ENCODE measurements at regions not wholly inside any gene's neighbourhood (a gene's known extent, or its start where the extent isn't known, plus 50 kb on each side); places are given as distances from the start of the nearest gene placed in this dataset.

- Histone ChIP-seq H3K9me3 (replicated peaks in 1 of 2; ENCODE audit: control insufficient read depth in 1 of 2, insufficient read depth in 1 of 2, low read length in 2 of 2) (no peaks in the 10 kb centered on the region), H3K4me3 (replicated peaks in 1 of 3; ENCODE audit: low read depth in 2 of 3, low read length in 3 of 3) (peak overlapping the region in 1 of 3 experiments; percentile 55), H3K4me1 (ENCODE audit: control insufficient read depth in 1 of 2, insufficient read depth in 2 of 2, low read length in 2 of 2) (peaks cover 46 to 52% of the 10 kb centered on the region in 2 donors), H3K79me2 (ENCODE audit: insufficient read depth, low read length) (no peaks in the 10 kb centered on the region), H3K36me3 (replicated peaks in 1 of 2; ENCODE audit: control insufficient read depth in 1 of 2, insufficient read depth in 2 of 2, low read length in 2 of 2) (no peaks in the 10 kb centered on the region), H2AFZ (ENCODE audit: insufficient read depth, low read depth, low read length, poor library complexity, severe bottlenecking) (no peak overlapping the region), H3K27me3 (ENCODE audit: control insufficient read depth in 2 of 2, insufficient read depth in 2 of 2, low read length in 2 of 2) (no peaks in the 10 kb centered on the region), H3K9ac (ENCODE audit: insufficient read depth, low read length, poor library complexity, severe bottlenecking) (no peak overlapping the region), H4K20me1 (ENCODE audit: insufficient read depth, low read length) (no peaks in the 10 kb centered on the region), H3K4me2 (replicated peaks; ENCODE audit: extremely low read depth, low read length, poor library complexity, severe bottlenecking) (peak overlapping the region; percentile 52), H3K27ac (ENCODE audit: low read depth in 1 of 2, low read length in 2 of 2) (peak overlapping the region in 1 of 2 donors; percentile 79)
- intact Hi-C loops (cut with micrococcal nuclease): no loop called here
- H3K27me3 Mint-ChIP-seq (ENCODE audit: low read depth in 3 of 3): peaks cover 0 to 2% (median 2%) of the 10 kb centered on the region in 3 donors
- TF ChIP-seq CTCF (IDR thresholded peaks at IDR 0.05): no peak
- H3K36me3 Mint-ChIP-seq: no peaks in the 10 kb centered on the region
- peak overlapping the region in 1 of 2 donors; percentile 77 for H3K4me3 Mint-ChIP-seq
- 0% methylated on average over 1 of the region's 5 CpGs for WGBS (ENCODE audit: insufficient coverage)
- peak in 2 of 3 donors; percentile 40 to 50 for DNase-seq
- peak overlapping the region; percentile 60 to 88 (median 82) for H3K27ac Mint-ChIP-seq
- H3K4me1 Mint-ChIP-seq: peaks cover 56% of the 10 kb centered on the region
- peaks cover 0 to 1% (median 0%) of the 10 kb centered on the region in 7 donors for H3K9me3 Mint-ChIP-seq
Observed at GRCh38 chr5:148768806-148769415, 57.5 kb upstream of the ADRB2 start.

- no peaks in the 10 kb centered on the region for H3K79me2 ChIP-seq (ENCODE audit: insufficient read depth, low read length)
- H3K27me3 Mint-ChIP-seq (ENCODE audit: low read depth in 3 of 3): peaks cover 0 to 2% (median 2%) of the 10 kb centered on the region in 3 donors
- intact Hi-C loops (cut with micrococcal nuclease): no loop called here
- no peak overlapping the region for H3K4me2 ChIP-seq (replicated peaks; ENCODE audit: extremely low read depth, low read length, poor library complexity, severe bottlenecking)
- no peaks in the 10 kb centered on the region for H3K9me3 ChIP-seq (replicated peaks in 1 of 2; ENCODE audit: control insufficient read depth in 1 of 2, insufficient read depth in 1 of 2, low read length in 2 of 2)
- peaks cover 51 to 59% of the 10 kb centered on the region in 2 donors for H3K4me1 ChIP-seq (ENCODE audit: control insufficient read depth in 1 of 2, insufficient read depth in 2 of 2, low read length in 2 of 2)
- peaks cover 60% of the 10 kb centered on the region for H3K4me1 Mint-ChIP-seq
- no peaks in the 10 kb centered on the region for H4K20me1 ChIP-seq (ENCODE audit: insufficient read depth, low read length)
- no peaks in the 10 kb centered on the region for H3K27me3 ChIP-seq (ENCODE audit: control insufficient read depth in 2 of 2, insufficient read depth in 2 of 2, low read length in 2 of 2)
- H3K27ac Mint-ChIP-seq: no peak overlapping the region
- no peak overlapping the region for H3K4me3 Mint-ChIP-seq
- peaks cover 0 to 1% (median 0%) of the 10 kb centered on the region in 7 donors for H3K9me3 Mint-ChIP-seq
- H3K36me3 ChIP-seq (replicated peaks in 1 of 2; ENCODE audit: control insufficient read depth in 1 of 2, insufficient read depth in 2 of 2, low read length in 2 of 2): no peaks in the 10 kb centered on the region
- no peak overlapping the region for H3K27ac ChIP-seq (ENCODE audit: low read depth in 1 of 2, low read length in 2 of 2)
- H2AFZ ChIP-seq (ENCODE audit: insufficient read depth, low read depth, low read length, poor library complexity, severe bottlenecking): no peak overlapping the region
- no peak for TF ChIP-seq CTCF (IDR thresholded peaks at IDR 0.05)
- no peak for DNase-seq
- H3K9ac ChIP-seq (ENCODE audit: insufficient read depth, low read length, poor library complexity, severe bottlenecking): no peak overlapping the region
- H3K4me3 ChIP-seq (replicated peaks in 1 of 3; ENCODE audit: low read depth in 2 of 3, low read length in 3 of 3): no peak overlapping the region
- no peaks in the 10 kb centered on the region for H3K36me3 Mint-ChIP-seq
- no CpG with 5 or more reads among the region's 3 CpGs for WGBS (ENCODE audit: insufficient coverage)
Observed at GRCh38 chr5:148769941-148770340, 56.5 kb upstream of the ADRB2 start.

Data from CD14-positive monocyte (primary cell).